K562 (cell line): ENCODE measurements at regions not wholly inside any gene's neighbourhood (a gene's known extent, or its start where the extent isn't known, plus 50 kb on each side); places are given as distances from the start of the nearest gene placed in this dataset.

Experiments
- ATAC-seq: fragments of 200-7000 bp; cut with Tn5 transposase; 3 replicates; pipeline ENCODE4 v1.9.1; 2020; ENCODE audit warnings: moderate library complexity
- BruUV-seq: library from RNA; stranded (reverse); fragments of 400-500 nt; replicated peaks from 2 replicates; lab custom pipeline; 2021; lab: Mats Ljungman, UMichigan
- CTCF ChIA-PET: fragments of 300-600 bp; formaldehyde crosslinking; extraction: SDS; loops from one replicate; lab custom pipeline; 2021; ENCODE audit warnings: low intra/inter-chr PET ratio; lab: Yijun Ruan, JAX
- POLR2A ChIA-PET: fragments of 300-600, 350-650 bp; sonication (Branson Sonifier 250); formaldehyde crosslinking; extraction: SDS; loops from one replicate; lab custom pipeline; 2021; ENCODE audit warnings: antibody characterized with exemption, inconsistent platforms; lab: Yijun Ruan, JAX
- DNase-seq, 4 experiments: peaks; one replicate each; pipeline versions ENCODE4 v3.0.0 to v3.0.0-alpha.2; 2011 to 2018; ENCODE audit warnings: low spot score in 3 of 4, mixed read lengths in 3 of 4; ENCODE audit errors: extremely low read depth in 1 of 4
- FAIRE-seq: peaks from 2 replicates; lab custom pipeline; 2011; peaks lifted over from hg19 to GRCh38; lab: Jason Lieb, UNC
- H2AFZ ChIP-seq: 2 replicates; pipeline ENCODE4 v1.6.0; 2011; ENCODE audit warnings: low read depth, low read length, control low read depth, inconsistent platforms
- H3K27ac ChIP-seq: fragments of 200-600 bp; 3 replicates; pipeline ENCODE4 v1.8.0; 2011; ENCODE audit warnings: low read depth, mild to moderate bottlenecking, control low read depth, inconsistent platforms, low read length, moderate library complexity, mixed read lengths; ENCODE audit errors: extremely low read depth
- H3K27me3 ChIP-seq, 2 experiments: fragments of 300-600 bp in 1 of 2; 2 replicates in 1 of 2; 3 replicates in 1 of 2; pipeline versions ENCODE4 v1.6.0 to v1.8.0; 2011; ENCODE audit warnings: inconsistent platforms in 2 of 2, low read length in 2 of 2, mild to moderate bottlenecking in 1 of 2, mixed read lengths in 1 of 2, moderate library complexity in 1 of 2; ENCODE audit not compliant: control insufficient read depth in 2 of 2, insufficient read depth in 2 of 2
- H3K36me3 ChIP-seq: fragments of 300-600 bp; 3 replicates; pipeline ENCODE4 v1.8.0; 2011; ENCODE audit warnings: mild to moderate bottlenecking, low read length, inconsistent platforms; ENCODE audit not compliant: control insufficient read depth, insufficient read depth
- H3K4me1 ChIP-seq, 2 experiments: fragments of 200-600 bp in 1 of 2; replicated peaks in 1 of 2; 2 replicates in 1 of 2; 3 replicates in 1 of 2; pipeline versions ENCODE4 v1.5.1 to v1.8.0; 2011; ENCODE audit warnings: inconsistent platforms in 2 of 2, low read length in 2 of 2, mild to moderate bottlenecking in 1 of 2, mixed read lengths in 1 of 2, moderate library complexity in 1 of 2; ENCODE audit not compliant: control insufficient read depth in 2 of 2, insufficient read depth in 2 of 2
- H3K4me2 ChIP-seq: 2 replicates; pipeline ENCODE4 v1.6.1; 2011; ENCODE audit warnings: low read length, control low read depth, inconsistent platforms, mixed read lengths; ENCODE audit not compliant: insufficient read depth
- H3K4me3 ChIP-seq: fragments of 200-600 bp; sonication (generic), shearing (Covaris generic); 2 replicates; pipeline ENCODE4 v1.5.1; 2016; ENCODE audit warnings: control low read depth, inconsistent platforms
- H3K79me2 ChIP-seq: fragments of 200-600 bp; 3 replicates; pipeline ENCODE4 v1.8.0; 2011; ENCODE audit warnings: low read length, inconsistent platforms; ENCODE audit not compliant: control insufficient read depth, insufficient read depth
- H3K9ac ChIP-seq, 2 experiments: 2 replicates each; pipeline versions ENCODE4 v1.6.0 to v1.6.1; 2011; ENCODE audit warnings: low read depth in 2 of 2, low read length in 2 of 2, control low read depth in 1 of 2, inconsistent platforms in 1 of 2, mild to moderate bottlenecking in 1 of 2, mixed read lengths in 1 of 2; ENCODE audit not compliant: insufficient read depth in 1 of 2
- H3K9me1 ChIP-seq: one replicate; pipeline ENCODE4 v1.6.0; 2011; ENCODE audit warnings: inconsistent platforms, mild to moderate bottlenecking, low read length, moderate library complexity; ENCODE audit not compliant: control insufficient read depth, insufficient read depth
- H3K9me3 ChIP-seq: replicated peaks from 2 replicates; pipeline ENCODE4 v1.5.1; 2011; ENCODE audit warnings: low read depth, low read length, inconsistent platforms; ENCODE audit not compliant: control insufficient read depth, insufficient read depth
- H4K20me1 ChIP-seq: replicated peaks from 2 replicates; pipeline ENCODE4 v1.6.1; 2011; ENCODE audit warnings: low read length, inconsistent platforms, mixed read lengths; ENCODE audit not compliant: control insufficient read depth, insufficient read depth
- ARID3A ChIP-seq: IDR thresholded peaks from 2 replicates; pipeline ENCODE4 v1.6.1; 2012; ENCODE audit warnings: low read depth, low read length, improper control_type of control experiment, borderline replicate concordance
- BCL6 ChIP-seq: fragments of 250-450 bp; sonication (Bioruptor Pico); IDR thresholded peaks from 2 replicates; pipeline ENCODE4 v1.4.0; 2020
- CBFA2T2 ChIP-seq: fragments of 450-650 bp; conservative IDR thresholded peaks from 2 replicates; pipeline ENCODE4 v1.6.1; 2017; ENCODE audit warnings: mild to moderate bottlenecking
- CCAR2 ChIP-seq: fragments of 200-400 bp; formaldehyde crosslinking; IDR thresholded peaks from 2 replicates; pipeline ENCODE4 v1.6.1; 2017; ENCODE audit warnings: mild to moderate bottlenecking, low read depth, low read length
- COPS2 ChIP-seq: fragments of 450-650 bp; conservative IDR thresholded peaks from 2 replicates; pipeline ENCODE4 v1.6.1; 2016; ENCODE audit warnings: mild to moderate bottlenecking, moderate library complexity
- FOXP1 ChIP-seq: sonication (generic); formaldehyde crosslinking; IDR thresholded peaks from 2 replicates; pipeline ENCODE4 v1.8.0; 2022; ENCODE audit warnings: mild to moderate bottlenecking, missing genetic modification reagents
- ILK ChIP-seq: fragments of 450-650 bp; IDR thresholded peaks from 2 replicates; pipeline ENCODE4 v1.6.1; 2016; ENCODE audit warnings: missing genetic modification characterization, low read depth, mild to moderate bottlenecking, missing compliant biosample characterization, moderate library complexity, borderline replicate concordance
- KAT7 ChIP-seq: sonication (generic); formaldehyde crosslinking; IDR thresholded peaks from 2 replicates; pipeline ENCODE4 v1.8.0; 2022; ENCODE audit warnings: missing genetic modification reagents, mild to moderate bottlenecking, borderline replicate concordance
- KAT8 ChIP-seq: fragments of 450-650 bp; IDR thresholded peaks from 2 replicates; pipeline ENCODE4 v1.6.1; 2016; ENCODE audit warnings: low read depth, mild to moderate bottlenecking
- RBM39 ChIP-seq: fragments of 200-400 bp; formaldehyde crosslinking; optimal IDR thresholded peaks from 2 replicates; pipeline ENCODE3; 2018; ENCODE audit warnings: low read depth, low read length
- TCF7L2 ChIP-seq: fragments of 150-350 bp; IDR thresholded peaks from 2 replicates; pipeline ENCODE4 v1.6.1; 2016; ENCODE audit warnings: low read depth, mild to moderate bottlenecking, low read length, moderate library complexity
- ZNF217 ChIP-seq: sonication (generic); formaldehyde crosslinking; IDR thresholded peaks from 2 replicates; pipeline ENCODE4 v1.8.0; 2022; ENCODE audit warnings: mild to moderate bottlenecking, missing genetic modification reagents
- ZNF518B ChIP-seq: fragments of 250-450 bp; sonication (Bioruptor Pico); IDR thresholded peaks from 2 replicates; pipeline ENCODE4 v1.5.0; 2021; ENCODE audit warnings: mild to moderate bottlenecking, moderate library complexity
- WGBS: fragments of 100-300 bp; shearing (Covaris generic); methylation state at CpG from one replicate; pipeline ENCODE4 v1.1.6; 2016; ENCODE audit warnings: low coverage, mixed read lengths; ENCODE audit not compliant: insufficient coverage; ENCODE audit errors: missing lambda C conversion rate; 5-methylcytosine and 5-hydroxymethylcytosine counted together
- in situ Hi-C: fragments of 300-500 bp; cut with MboI; formaldehyde crosslinking; loops from 4 replicates; pipeline ENCODE4 v1.15.0; 2018; ENCODE audit warnings: inconsistent platforms, mixed read lengths
- intact Hi-C: fragments of 100-400 bp; cut with micrococcal nuclease; formaldehyde crosslinking; loops from 2 replicates; pipeline ENCODE4 v1.14.2; 2022
- TF ChIP-seq, protein P1 (sequence below): sonication (generic); formaldehyde crosslinking; IDR thresholded peaks from 2 replicates; pipeline ENCODE4 v1.8.1; 2023; ENCODE audit warnings: mild to moderate bottlenecking, missing genetic modification reagents
- TF ChIP-seq, protein P2 (sequence below): fragments of 450-650 bp; IDR thresholded peaks from 2 replicates; pipeline ENCODE4 v1.6.1; 2016; ENCODE audit warnings: low read depth, mild to moderate bottlenecking, moderate library complexity

- TF ChIP-seq KAT7, result no peak
Observed at GRCh38 chr5:90224342-90224741, 185.2 kb downstream of the CETN3 start (continued).

DNA sequence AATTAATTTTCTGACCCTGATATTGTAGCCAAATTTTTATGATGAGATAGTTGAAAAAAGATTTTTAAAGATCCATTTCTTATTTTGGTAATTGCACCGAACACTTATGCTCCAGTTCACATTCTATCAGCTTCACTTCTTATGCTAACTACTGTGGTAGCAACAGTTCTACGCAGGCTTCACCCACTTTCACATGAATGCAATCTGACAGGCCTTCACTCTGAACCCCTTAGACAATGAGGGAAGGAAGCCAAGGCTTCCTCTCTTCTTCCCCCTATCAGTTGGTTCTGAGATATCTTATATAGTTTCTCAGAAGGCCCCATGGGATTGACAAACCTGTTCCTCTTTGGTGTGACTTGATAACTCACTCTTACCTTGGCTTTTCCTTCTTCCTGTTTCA is 185.8 kb downstream of the CETN3 start:
- no peak overlapping the region for H2AFZ ChIP-seq
- H3K79me2 ChIP-seq, result no peaks in the 10 kb centered on the region
- no peak overlapping the region for H3K4me2 ChIP-seq
- no peaks in the 10 kb centered on the region for H3K4me1 ChIP-seq
- no peaks in the 10 kb centered on the region for H3K9me3 ChIP-seq
- H3K9me1 ChIP-seq, result no peaks in the 10 kb centered on the region
- no peak overlapping the region for H3K4me3 ChIP-seq
- intact Hi-C loops (no loop called here), in situ Hi-C loops (no loop called here)
- POLR2A ChIA-PET, result no interaction called here
- no peaks in the 10 kb centered on the region for H4K20me1 ChIP-seq
- no peak overlapping the region for H3K27ac ChIP-seq
- 0% methylated on average over 2 of the region's 2 CpGs for WGBS
- DNase-seq, result no peak
- no TSS peak for BruUV-seq
- H3K9ac ChIP-seq, result no peak overlapping the region
- no peak for ATAC-seq
- no peaks in the 10 kb centered on the region for H3K36me3 ChIP-seq
- H3K27me3 ChIP-seq, result no peaks in the 10 kb centered on the region; a peak in 1 of 5 replicates
- FAIRE-seq, result no peak
- CTCF ChIA-PET, result no interaction called here
- TF ChIP-seq, protein P1, sequence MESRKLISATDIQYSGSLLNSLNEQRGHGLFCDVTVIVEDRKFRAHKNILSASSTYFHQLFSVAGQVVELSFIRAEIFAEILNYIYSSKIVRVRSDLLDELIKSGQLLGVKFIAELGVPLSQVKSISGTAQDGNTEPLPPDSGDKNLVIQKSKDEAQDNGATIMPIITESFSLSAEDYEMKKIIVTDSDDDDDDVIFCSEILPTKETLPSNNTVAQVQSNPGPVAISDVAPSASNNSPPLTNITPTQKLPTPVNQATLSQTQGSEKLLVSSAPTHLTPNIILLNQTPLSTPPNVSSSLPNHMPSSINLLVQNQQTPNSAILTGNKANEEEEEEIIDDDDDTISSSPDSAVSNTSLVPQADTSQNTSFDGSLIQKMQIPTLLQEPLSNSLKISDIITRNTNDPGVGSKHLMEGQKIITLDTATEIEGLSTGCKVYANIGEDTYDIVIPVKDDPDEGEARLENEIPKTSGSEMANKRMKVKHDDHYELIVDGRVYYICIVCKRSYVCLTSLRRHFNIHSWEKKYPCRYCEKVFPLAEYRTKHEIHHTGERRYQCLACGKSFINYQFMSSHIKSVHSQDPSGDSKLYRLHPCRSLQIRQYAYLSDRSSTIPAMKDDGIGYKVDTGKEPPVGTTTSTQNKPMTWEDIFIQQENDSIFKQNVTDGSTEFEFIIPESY, result no peak
- TF ChIP-seq ARID3A (no peak), CBFA2T2 (no peak), FOXP1 (CRISPR knock-in tag) (no peak), ZNF518B (CRISPR knock-in tag) (no peak), ILK (tag) (no peak), RBM39 (no peak), COPS2 (no peak), BCL6 (CRISPR knock-in tag) (no peak), KAT8 (no peak), TCF7L2 (no peak), CCAR2 (no peak), ZNF217 (CRISPR knock-in tag) (no peak)
- TF ChIP-seq, protein P2, sequence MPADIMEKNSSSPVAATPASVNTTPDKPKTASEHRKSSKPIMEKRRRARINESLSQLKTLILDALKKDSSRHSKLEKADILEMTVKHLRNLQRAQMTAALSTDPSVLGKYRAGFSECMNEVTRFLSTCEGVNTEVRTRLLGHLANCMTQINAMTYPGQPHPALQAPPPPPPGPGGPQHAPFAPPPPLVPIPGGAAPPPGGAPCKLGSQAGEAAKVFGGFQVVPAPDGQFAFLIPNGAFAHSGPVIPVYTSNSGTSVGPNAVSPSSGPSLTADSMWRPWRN, result no peak
